GM19351 (cell line): ENCODE measurements at regions not wholly inside any gene's neighbourhood (a gene's known extent, or its start where the extent isn't known, plus 50 kb on each side); places are given as distances from the start of the nearest gene placed in this dataset.
"Not testable (repeated sequence)": the region's sequence is repeated elsewhere in the genome, so short reads cannot be mapped to it uniquely, and the experiment has no call there.

Source experiments
- ATAC-seq: cut with Tn5 transposase; IDR thresholded peaks from one replicate; pipeline ENCODE4 v1.9.1; 2021; ENCODE audit warnings: mild to moderate bottlenecking, moderate library complexity; ENCODE audit not compliant: unreplicated experiment

DNA sequence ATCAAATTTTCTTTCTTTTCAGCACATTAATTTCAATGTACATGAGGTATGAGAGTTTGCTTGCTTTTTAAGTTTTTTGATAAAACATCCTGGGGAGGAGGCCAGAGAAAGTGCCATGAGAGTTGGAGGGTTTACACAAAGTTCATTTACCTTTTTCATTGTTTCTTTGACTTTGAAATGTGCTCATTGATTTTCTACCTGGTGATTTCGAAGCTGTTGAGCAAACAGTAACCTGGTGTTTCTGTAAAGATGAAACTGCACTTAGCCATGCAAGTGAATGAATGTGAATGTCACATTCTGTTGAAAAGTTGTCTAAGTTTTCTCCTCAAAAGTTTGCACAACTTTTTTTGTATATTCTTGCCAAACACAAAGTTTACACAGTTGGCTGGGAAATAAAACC is 797.0 kb downstream of the METTL4 start:
- no peak for ATAC-seq

DNA sequence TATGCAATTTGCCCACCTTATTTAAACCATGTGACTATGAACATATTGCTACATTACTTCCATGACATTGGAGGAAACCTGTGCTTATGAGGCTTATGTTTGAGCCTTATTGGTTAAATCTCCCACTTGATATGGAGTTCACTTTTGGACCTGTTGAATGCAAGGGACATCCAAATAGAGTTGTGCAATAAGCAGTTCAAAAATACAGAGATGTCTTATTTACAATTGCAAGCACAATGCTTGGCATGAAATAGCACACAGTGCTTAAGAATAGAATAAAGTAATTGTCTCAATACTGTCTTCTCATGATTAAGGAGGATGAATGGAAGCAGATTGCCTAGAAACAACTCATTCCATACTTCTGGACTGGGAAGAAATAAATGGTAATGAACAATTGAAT is 793.5 kb downstream of the METTL4 start:
- ATAC-seq: no peak

DNA sequence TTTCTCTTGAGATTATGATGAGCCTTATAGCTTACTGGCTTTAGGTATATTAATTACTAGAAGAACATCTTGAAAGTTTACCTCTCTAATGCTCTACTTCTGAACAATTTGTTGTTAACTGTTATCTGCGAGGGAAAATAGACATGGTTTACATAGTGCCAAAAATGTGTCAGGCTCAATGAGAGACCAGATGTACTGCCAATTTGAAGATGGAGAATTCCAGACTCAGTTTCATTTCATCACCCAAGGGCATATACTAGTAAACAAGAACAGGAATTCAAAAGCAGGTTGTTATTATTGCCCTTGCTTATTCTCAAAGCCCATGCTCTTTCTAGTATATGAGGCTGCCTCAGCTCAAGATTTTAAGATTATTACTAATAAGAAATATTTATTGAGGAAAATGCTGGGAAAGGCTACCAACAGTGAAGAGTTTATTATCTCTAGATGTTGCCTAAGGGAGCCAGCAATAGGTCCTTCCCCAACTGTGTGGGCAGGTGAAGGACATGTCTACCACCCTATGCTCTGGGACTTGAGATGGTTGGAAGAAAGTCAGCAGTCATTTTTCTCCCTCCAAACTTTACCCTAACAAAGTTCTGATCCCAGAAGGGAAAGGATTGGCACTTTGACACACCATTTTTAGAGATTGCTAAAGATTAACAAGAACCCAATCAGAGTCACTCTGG is 792.7 kb downstream of the METTL4 start:
- no peak for ATAC-seq

DNA sequence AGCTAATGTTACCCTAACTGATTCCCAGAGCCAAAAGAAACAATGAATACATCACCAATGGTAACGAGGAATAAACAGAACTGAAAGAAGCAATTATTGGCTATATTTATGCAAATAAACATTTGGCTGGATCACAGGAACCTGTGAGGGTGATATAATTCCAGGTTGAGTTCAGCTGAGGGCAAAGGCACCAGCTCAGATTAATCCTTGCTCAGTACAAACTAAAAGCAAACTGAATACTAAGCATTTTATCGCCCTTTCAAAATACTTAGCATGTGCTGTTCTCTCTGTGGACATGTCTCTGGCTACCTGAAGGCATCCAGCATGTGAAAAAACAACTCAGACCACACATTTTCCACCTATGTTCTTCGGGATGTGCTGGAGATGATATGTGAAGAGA is 791.7 kb downstream of the METTL4 start:
- no peak for ATAC-seq

DNA sequence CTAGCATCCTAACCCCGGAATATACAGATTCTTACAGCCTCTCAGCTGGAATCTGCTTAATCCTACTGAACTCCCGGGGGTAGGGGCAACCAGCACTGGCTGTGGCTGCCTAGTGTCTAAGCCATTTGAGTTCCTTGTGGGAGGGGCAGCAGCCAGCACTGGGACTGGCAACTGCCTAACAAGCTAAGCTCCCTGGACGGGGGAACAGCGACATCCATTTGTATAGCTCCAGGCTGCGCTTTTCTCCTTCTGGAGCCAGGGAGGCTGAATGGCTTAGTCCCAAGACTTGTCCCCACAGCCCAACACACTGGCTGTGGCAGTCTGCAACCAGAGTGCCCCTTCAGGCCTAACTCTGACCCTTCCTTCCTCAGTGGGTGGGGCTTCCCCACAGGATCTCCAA is 787.2 kb downstream of the METTL4 start:
- no peak for ATAC-seq

DNA sequence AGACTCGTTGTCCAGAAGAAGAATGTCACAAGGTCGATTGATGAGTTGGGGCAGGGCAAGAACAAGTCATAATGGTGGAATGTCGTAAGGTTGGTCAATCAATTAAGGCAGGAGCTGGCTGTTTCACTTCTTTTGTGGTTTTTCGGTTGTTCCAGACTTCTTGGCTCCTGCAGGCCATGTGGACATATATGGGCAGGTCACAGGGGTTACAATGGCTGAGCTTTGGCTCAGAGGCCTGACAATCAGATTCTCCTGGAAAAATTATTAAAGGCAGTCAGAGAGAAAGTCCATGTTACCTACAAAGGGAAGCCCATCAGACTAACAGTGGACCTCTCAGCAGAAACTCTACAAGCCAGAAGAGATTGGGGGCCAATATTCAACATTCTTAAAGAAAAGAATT is 785.3 kb downstream of the METTL4 start:
- ATAC-seq: not testable (repeated sequence)

DNA sequence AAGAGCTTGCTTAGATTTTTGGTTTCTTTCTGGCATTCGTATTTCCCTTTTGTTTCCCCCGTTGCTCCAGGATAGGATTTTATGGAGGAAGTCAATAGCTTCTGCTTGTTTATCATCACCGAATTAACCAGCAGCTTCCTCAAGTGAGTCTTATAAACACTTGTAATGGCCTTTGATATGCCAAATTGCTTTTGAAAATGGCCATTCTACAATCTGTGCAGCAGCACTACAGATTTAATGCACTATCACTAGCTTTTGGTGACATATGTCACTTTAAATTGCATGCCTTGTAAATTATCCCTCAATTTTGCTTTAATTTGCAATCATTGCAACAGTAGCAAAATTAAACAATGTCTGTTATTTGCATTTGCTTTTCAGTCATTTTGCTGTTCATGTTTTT is 774.7 kb downstream of the METTL4 start:
- ATAC-seq: no peak

DNA sequence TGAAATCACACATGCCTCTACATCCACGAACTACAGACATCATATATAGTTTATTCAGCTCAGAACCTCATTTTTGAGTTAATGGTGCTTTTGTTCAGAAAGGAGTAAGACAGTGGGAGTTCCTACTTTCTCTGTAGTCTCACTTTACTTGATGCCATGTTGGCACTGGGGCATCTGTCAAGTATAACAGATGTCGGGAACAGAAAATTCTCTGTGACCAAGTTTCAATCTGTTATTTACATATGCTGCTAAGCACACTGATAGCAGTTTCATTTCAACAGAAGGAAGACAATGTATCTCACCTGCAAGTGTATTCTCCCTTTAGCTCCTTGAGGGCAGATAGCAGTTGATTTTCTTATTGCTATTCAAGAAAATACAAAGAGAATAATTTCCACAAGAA is 774.1 kb downstream of the METTL4 start:
- ATAC-seq: no peak

DNA sequence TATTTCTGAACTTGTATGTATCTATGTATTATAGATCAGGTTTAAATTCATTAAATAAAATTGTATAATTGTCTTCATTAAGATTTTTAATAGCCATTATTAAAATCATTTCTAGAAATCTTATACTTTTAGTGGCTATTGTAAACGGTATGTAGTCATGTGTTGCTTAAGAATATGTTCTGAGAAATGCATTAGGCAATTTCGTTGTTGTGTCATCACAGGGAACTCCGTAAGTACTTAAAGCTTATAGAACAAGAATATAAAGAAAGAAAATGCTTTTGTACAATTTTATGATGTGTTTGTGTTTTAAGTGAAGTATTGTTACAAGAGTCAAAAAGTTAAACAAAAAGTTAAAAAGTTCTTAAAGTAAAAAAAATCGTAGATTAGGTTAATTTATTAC is 765.8 kb downstream of the METTL4 start:
- no peak for ATAC-seq

DNA sequence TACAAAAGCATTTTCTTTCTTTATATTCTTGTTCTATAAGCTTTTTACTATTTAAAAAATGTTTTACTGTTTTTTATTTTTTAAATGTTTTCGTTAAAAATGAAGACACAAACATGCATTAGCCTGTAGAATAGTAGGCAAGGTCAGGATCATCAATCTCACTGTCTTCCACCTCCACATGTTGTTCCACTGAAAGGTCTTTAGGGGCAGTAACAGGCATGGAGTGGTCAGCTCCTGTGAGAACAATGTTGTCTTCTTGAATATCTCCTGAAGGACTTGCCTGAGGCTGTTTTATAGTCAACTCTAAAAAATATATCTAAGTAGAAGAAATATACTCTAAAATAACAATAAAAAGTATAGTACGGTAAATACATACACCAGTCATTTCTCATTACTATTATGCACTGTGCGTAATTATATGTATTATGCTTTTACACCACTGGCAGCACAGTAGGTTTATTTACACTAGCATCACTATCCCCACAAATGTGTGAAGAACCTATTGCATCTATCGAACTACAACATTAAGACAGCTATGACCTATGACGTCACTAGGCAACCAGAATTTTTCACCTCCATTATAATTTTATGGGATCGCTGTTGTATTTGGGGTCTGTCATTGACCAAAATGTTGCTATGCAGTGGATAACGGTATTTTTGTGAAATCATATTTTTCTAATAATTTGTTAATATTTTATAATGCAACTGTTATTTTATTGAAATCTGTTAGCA is 764.3 kb downstream of the METTL4 start:
- no peak for ATAC-seq

DNA sequence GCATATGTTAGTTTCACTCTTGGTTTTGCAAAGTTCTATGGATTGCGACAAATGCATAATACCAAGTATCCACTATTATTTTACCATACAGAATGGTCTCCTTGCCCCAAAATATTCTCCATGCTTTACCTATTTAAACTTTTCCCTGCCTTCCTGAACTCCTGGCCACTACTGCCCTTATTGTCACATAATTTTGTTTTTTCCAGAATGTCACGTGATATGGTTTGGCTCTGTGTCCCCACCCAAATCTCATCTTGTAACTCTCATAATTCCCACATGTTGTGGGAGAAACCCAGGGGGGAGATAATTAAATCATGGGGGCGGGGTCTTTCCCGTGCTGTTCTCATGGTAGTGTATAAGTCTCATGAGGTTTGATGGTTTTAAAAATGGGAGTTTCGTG is 760.0 kb downstream of the METTL4 start:
- no peak for ATAC-seq

DNA sequence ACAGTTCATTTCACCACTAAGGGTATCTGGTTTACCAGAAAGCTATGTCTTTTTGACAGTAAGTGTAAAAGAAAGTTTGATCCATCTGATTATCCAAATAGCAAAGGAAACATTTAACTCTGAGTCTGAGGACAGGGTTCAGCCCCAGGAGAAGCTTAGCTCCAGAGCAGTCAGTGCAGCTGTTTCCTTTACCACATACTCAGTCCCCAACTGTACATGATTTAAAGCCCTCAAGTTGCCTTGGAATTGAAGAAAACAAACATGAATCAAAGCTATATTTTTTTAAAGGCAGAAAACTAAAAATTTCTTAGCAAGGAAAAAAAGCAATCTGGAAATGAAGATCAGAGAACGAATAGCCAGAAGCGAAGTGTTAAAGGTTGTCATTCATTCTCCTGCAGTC is 746.0 kb downstream of the METTL4 start:
- no peak for ATAC-seq

DNA sequence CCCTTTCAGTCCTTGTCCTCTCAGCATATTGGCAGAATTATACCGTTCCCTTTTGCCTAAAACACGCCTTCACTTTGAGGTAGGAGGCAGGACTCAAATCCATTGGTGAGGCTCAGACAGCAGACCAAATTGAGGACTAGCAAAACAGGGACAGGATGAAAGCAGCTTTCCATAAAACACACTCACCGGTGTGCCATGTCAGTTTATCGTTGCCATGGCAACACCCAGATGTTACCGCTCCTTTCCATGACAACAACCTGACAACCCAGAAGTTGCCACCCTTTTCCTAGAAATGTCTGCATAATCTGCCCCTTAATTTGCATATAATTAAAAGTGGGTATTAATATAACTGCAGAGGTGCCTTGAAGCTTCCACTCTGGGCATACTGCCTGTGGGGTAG is 730.4 kb downstream of the METTL4 start:
- no peak for ATAC-seq

DNA sequence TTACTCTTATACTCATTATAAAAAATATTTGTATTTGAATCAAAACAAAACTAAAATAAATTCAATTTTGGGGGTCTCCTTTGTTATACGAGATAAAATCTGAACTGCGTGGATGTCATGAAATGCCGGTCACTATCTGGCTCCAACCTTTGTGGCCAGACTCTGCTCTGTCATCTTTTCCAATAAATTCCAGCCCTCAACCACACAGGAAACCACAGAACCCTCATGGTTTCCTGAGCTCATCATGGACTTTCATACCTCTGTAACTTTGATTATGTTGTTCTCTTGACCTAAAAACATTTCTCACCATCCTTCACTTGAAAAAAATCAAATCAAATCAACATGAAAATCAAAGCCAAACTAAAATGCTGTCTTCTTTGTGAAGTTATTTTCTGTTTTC is 724.7 kb downstream of the METTL4 start:
- no peak for ATAC-seq

DNA sequence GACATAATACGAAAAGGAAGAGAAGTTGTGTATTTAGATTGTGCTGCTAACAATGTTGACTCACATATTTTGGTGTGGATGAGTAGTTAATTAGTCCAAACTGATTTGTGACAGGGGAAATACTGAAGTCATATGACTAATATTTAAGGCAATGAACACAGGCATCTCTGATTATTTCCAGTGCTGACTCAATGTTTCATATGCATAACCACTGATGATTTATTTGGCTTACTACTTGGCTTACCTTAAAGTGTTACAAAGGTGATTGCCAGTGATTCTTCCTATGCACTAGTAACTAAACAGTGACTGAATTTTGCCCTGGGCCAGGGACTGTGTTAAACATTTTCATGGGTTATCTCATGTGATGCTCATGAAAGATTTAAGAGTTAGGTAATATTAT is 722.6 kb downstream of the METTL4 start:
- no peak for ATAC-seq

DNA sequence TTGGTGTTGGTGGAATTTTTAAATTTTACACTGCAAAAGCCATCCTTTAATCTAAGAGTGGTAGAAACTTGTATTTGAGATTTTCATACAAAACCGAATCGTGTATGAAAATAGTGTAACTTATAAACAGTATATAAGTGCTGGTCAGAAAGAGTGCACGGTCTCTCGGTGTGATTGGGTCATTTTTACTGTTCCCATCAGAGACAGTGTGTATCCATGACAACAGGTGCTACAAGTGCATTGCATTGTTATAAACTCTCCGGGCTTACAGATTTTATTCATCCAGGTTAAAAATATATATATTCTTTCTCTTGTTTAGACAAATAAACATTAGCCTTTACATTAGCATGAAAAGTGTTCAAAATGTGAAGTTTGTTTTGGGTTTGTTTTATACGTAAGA is 721.9 kb downstream of the METTL4 start:
- no peak for ATAC-seq

DNA sequence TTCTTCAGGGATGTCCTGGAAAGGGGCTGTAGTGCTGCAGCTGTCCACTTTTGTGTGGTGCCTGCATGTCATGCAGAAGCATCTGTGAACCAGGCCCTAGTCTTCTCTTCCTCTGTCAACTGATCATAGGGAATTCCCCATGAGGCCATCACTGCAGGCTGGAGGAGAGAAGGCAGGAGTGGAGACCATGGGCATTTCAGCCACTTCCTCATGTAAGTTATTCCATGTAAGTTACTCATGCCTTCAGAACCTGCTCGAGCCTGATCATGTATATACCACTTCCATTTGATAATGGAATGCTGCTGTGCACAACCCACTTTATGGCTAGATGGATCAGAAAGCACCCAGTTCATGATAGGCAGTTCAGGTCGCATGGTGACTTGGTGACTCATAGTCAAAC is 714.0 kb downstream of the METTL4 start:
- not testable (repeated sequence) for ATAC-seq

DNA sequence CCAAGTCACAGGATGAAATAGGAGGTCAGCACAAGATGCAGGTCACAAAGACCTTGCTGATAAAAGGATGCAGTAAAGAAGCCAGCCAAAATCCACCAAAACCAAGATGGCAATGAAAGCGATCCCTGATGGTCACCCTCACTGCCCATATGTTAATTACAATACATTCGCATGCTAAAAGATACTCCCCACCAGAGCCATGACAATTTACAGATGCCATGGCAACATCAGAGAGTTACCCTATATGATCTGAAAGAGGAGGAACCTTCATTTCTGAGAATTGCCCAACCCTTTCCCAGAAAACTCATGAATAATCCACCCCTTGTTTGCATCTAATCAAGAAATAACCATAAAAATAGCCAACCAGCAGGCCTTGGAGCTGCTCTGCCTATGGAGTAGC is 709.8 kb downstream of the METTL4 start:
- no peak for ATAC-seq

DNA sequence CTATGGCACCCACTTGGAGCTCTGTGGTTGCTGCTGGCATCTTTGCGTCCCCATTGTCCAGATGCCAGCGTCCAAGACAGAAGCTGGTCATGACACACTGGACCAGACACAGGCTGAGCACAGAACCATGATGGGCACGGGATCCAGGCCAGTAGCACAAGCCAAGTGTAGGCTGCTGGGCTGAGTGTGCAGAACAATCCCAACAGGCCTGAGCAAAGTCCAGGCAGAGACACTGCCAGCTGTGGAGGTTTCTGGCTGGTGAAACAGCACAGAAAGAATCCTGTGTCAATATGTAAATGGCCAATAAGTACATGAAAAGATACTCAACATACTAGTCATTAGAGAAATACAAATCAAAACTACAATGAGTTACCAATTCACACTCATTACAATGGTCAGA is 705.4 kb downstream of the METTL4 start:
- no peak for ATAC-seq

DNA sequence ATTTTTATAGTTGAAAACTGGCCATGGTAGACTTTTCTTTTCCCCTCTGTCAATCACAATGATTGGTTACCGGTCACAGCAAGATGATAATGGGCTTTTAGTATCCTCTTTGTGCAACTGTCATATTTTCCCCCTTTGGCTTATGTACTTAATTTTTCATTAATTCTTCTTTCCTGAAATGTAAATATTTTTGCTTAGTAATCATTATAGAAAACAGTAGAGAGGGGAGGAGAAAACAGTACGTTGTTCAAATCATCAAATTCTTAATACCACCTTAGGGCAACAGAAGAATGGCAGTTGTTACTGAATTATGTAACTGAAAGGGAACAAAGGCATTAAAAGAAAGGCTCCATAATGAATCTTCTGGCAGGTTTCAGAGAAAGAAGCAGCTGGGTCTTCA is 699.0 kb downstream of the METTL4 start:
- ATAC-seq: no peak

DNA sequence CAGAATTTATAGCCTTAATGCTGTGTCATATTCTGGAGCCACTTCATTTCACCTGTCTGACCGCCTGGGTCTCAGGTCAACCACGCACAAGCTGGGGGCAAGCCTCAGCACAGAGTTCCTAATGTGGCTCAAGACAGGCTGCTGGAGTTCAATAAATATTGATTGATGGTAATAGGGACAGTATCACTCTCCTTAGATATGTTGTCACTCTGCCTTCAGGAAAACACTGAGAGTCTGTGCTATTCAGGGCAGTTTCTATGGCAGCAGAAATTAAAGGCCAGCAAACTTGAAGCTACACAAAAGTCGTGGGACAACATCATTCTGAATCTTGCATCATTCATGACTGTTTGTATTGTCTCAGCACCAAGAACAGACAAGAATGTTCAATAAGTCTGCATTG is 696.1 kb downstream of the METTL4 start:
- no peak for ATAC-seq

DNA sequence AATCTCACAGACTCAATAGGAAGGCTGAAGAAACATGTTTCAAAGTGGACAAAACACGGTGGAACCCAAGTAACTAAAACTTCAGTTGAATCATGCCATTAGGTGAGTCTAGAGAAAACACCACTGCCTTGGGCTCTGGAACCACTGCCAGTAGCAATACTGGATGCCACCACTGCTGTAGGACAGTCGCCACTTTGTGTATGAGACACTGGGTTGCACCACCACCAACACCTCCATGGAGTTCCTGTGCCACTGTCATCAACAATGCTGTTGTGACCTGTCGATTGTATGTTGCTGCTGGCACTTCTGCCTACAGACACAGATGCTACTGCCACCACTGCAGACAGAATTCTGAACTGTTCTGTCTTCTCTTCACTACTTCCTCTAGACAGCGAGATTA is 686.7 kb downstream of the METTL4 start:
- ATAC-seq: no peak

DNA sequence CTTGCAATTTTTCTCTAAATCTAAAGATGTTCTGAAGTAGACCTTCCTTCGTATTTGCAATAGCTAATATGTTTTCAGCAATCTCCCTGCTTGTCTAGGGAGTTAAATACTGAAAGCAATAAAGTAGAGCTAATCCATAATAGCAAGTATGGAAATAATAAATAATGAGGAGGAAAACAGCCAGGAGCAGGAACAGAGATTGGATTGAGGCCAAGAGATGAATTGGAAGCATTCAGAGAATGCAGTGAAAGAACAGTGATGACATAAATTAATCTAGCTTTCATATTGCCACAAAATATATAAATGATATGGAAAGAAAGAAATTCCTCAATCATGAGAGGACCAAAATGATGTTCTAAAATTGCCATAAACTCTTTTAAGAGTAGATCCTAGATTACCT is 679.7 kb downstream of the METTL4 start:
- no peak for ATAC-seq
